Ectodermal cell (in vitro differentiated cells): ENCODE measurements at regions not wholly inside any gene's neighbourhood (a gene's known extent, or its start where the extent isn't known, plus 50 kb on each side); places are given as distances from the start of the nearest gene placed in this dataset.

ENCODE experiments used
- H3K27ac ChIP-seq: 2 replicates; pipeline ENCODE4 v1.7.0; 2013; ENCODE audit warnings: mild to moderate bottlenecking, low read depth, low read length; ENCODE audit not compliant: insufficient read depth, poor library complexity, severe bottlenecking
- H3K27me3 ChIP-seq: 2 replicates; pipeline ENCODE4 v1.7.0; 2013; ENCODE audit warnings: mild to moderate bottlenecking, low read length; ENCODE audit not compliant: insufficient read depth, control insufficient read depth, poor library complexity, severe bottlenecking
- H3K36me3 ChIP-seq: one replicate; pipeline ENCODE4 v1.7.0; 2013; ENCODE audit warnings: low read length; ENCODE audit not compliant: control insufficient read depth, insufficient read depth
- H3K4me1 ChIP-seq: one replicate; pipeline ENCODE4 v1.7.0; 2013; ENCODE audit warnings: low read length; ENCODE audit not compliant: control insufficient read depth, insufficient read depth
- H3K4me3 ChIP-seq: 2 replicates; pipeline ENCODE4 v1.7.0; 2013; ENCODE audit warnings: low read depth, low read length, control low read depth; ENCODE audit not compliant: insufficient read depth
- H3K9me3 ChIP-seq: 2 replicates; pipeline ENCODE4 v1.7.0; 2013; ENCODE audit warnings: mild to moderate bottlenecking, low read length, moderate library complexity; ENCODE audit not compliant: control insufficient read depth
- WGBS, 2 experiments: methylation state at CpG; one replicate each; pipeline ENCODE4 v1.1.7; 2013; ENCODE audit warnings: missing lambda C conversion rate in 2 of 2; 5-methylcytosine and 5-hydroxymethylcytosine counted together

DNA sequence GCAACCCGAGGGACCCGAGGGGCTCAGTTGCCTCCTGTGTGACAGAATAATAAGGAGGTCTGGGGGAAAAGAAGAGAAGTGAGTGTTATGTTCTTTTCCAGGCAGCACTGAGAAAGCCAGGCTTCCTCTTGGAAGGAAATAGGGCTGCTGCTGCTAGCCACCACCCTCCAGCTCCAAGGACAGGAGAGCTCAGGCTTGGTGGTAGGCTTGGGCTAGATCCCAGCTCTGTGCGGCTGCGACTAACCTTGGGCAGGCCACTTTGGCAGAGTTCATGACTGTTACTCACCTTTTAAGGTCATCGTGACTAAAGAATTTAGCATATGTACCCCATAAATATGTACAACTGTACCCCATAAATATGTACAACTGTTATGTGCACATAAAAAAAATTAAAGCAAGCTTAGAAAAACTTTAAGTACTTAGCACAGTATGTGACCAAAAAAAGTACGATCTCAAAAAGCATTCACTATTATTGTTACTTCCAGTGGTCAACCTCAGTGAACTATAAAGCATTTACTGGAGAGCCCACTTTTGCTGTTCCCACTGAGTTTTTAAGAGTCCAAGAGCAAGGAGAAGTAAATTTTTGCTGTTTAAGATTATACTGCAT, 124.7 kb upstream of the POU2AF2 start:
- no peaks in the 10 kb centered on the region for H3K9me3 ChIP-seq
- H3K36me3 ChIP-seq: no peaks in the 10 kb centered on the region
- no peak overlapping the region for H3K27ac ChIP-seq
- 91 to 92% methylated on average over 6 of the region's 6 CpGs for WGBS, 2 experiments
- no peak overlapping the region for H3K4me3 ChIP-seq
- no peaks in the 10 kb centered on the region for H3K4me1 ChIP-seq
- H3K27me3 ChIP-seq: no peaks in the 10 kb centered on the region

DNA sequence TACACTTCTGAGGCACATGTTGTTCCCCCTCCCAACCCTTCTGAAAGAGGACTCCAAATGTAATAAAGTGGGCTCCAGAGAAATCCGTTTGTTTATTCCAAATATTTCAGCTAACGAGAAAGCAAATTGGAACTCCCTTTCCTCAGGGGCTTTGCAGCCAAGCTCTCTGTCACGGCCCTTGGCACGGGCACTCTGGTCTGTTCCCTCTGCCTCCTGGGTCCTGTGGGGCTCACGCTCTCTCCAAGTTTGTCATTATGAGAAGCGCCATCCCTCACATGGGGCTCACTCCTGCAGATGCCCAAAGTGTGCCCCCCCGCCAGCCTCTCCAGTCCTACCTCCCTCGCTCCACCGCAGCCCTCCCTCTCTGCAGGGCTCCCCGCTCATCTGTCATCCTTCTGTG, 125.4 kb upstream of the POU2AF2 start:
- no peaks in the 10 kb centered on the region for H3K4me1 ChIP-seq
- no peaks in the 10 kb centered on the region for H3K36me3 ChIP-seq
- no peaks in the 10 kb centered on the region for H3K27me3 ChIP-seq
- no peak overlapping the region for H3K27ac ChIP-seq
- WGBS, 2 experiments: 86 to 87% methylated on average over 10 of the region's 10 CpGs
- H3K9me3 ChIP-seq: no peaks in the 10 kb centered on the region
- no peak overlapping the region for H3K4me3 ChIP-seq

DNA sequence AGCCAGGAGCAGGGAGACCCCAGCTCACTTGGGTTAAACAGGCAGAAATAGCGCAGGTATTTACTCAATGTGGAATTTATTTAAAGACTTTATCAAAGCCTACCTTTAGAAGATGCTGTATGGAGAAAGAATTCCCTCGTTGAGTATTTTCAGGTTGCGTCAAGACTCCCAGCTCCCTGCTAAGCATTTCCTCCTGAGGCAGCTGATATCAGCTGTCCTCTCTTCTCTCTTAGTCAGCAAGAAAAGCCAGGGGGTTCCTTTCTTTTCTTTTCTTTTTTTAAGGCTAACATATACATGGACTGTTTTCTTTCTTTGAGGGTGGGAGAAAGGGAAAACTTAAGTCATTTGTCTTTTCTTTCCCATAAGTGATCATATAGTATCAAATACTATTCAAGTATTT, 125.8 kb upstream of the POU2AF2 start:
- H3K27me3 ChIP-seq: no peaks in the 10 kb centered on the region
- no peaks in the 10 kb centered on the region for H3K9me3 ChIP-seq
- H3K4me1 ChIP-seq: no peaks in the 10 kb centered on the region
- 89 to 91% methylated on average over 3 of the region's 3 CpGs for WGBS, 2 experiments
- H3K4me3 ChIP-seq: no peak overlapping the region
- no peaks in the 10 kb centered on the region for H3K36me3 ChIP-seq
- H3K27ac ChIP-seq: no peak overlapping the region

DNA sequence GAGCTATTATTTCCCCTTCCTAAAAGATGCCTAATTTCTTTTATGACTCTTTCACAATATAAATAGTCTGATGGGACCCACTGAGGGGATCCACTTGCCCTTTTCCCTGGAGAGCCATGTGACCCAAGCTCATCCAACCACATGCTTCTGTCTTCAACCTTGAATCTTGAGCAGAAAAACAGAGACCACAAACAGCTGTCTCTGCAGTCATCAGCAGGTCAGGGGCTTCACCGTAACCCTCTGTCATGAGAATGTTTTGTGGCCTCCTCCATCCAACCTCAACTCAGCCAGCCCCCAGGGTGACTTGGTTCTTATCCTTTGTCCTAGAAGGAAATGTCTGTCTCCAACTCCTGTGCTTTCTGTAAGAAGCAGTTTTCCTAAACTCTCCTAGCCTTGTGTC, 129.6 kb upstream of the POU2AF2 start:
- Histone ChIP-seq H3K9me3 (no peaks in the 10 kb centered on the region), H3K27me3 (no peaks in the 10 kb centered on the region), H3K4me1 (no peaks in the 10 kb centered on the region), H3K4me3 (no peak overlapping the region), H3K27ac (no peak overlapping the region), H3K36me3 (no peaks in the 10 kb centered on the region)
- 40 to 49% methylated on average over 1 of the region's 1 CpG for WGBS, 2 experiments

DNA sequence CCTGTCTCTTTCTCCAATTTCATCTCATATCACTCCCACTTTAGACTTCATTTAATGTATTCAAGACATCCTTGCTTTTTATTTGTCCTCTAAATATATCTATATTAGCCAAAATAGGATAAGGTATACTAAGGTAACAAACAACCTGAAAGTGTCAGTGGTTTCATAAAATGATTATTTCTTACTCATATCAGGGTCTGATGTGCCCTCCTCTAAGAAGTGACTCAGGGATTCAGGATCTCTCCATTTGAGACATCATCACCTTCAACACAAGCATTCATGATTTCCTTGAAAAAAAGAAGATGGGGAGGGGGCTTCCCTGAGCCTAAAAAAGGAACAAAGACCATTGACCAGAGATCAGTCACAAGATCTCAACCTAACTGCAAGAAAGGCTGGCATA, 131.4 kb upstream of the POU2AF2 start:
- no peaks in the 10 kb centered on the region for H3K9me3 ChIP-seq
- no peak overlapping the region for H3K4me3 ChIP-seq
- H3K4me1 ChIP-seq: no peaks in the 10 kb centered on the region
- H3K27ac ChIP-seq: no peak overlapping the region
- H3K27me3 ChIP-seq: no peaks in the 10 kb centered on the region
- no peaks in the 10 kb centered on the region for H3K36me3 ChIP-seq

DNA sequence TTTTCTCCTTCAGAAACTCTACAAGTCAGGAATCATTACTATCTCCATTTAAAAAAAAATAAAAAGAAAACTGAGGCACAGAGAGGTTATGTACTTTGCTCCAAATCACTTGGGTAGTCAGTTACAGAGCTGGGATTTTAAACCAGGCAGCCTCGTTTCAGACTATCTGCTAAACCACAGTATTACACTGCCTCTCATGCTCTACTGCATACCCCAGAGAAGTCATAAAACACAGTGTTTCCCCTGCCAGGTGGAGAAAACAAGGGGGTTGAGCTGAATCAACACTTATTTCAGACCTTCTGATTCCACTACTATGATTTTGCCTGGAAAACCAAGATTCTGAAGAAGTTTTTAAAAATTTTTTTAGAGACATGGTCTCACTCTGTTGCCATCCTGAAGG, 132.9 kb upstream of the POU2AF2 start:
- H3K9me3 ChIP-seq: no peaks in the 10 kb centered on the region
- WGBS, 2 experiments: 69 to 79% methylated on average over 1 of the region's 1 CpG
- H3K27me3 ChIP-seq: no peaks in the 10 kb centered on the region
- no peaks in the 10 kb centered on the region for H3K4me1 ChIP-seq
- H3K27ac ChIP-seq: no peak overlapping the region
- H3K36me3 ChIP-seq: no peaks in the 10 kb centered on the region
- no peak overlapping the region for H3K4me3 ChIP-seq

DNA sequence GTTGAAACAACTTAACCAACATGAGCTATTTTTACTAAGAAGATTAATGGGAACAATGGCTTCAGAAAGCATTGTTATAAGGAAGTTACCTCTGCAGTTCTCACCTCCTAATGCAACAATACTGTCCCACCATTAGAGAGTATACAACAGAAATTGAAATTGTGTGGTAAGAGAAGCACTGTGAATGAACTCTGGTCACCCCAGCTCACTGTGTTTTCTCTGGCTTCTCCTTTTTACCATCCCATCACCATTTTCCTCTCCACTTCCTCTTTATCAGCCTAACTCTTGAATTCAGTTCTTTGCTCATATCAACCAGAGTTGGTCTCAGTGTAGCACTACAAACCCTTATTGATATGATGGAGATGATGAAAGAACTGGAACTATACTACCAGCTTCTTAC, 138.0 kb upstream of the POU2AF2 start:
- Histone ChIP-seq H3K9me3 (no peaks in the 10 kb centered on the region), H3K27me3 (no peaks in the 10 kb centered on the region), H3K27ac (no peak overlapping the region), H3K36me3 (no peaks in the 10 kb centered on the region), H3K4me1 (no peaks in the 10 kb centered on the region), H3K4me3 (no peak overlapping the region)

DNA sequence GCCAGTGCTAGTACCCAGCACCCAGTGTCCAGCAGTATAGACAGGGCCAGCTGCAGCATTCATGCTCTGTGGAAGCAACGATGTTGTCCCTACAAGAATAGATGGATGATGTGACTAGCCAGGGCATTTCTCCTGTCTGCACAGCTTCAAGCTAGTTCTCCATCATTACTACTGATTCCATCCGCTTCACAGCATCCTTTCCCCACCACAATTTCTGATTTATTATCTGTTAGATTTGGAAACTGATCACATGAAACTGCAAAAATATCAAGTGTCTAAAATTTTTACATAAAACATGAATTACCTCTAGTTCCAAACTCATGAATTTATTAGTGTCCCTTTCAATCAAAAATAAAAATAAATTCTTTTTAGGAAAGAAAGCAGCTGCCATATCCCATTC, 138.9 kb upstream of the POU2AF2 start:
- no peak overlapping the region for H3K4me3 ChIP-seq
- 83 to 97% methylated on average over 2 of the region's 2 CpGs for WGBS, 2 experiments

DNA sequence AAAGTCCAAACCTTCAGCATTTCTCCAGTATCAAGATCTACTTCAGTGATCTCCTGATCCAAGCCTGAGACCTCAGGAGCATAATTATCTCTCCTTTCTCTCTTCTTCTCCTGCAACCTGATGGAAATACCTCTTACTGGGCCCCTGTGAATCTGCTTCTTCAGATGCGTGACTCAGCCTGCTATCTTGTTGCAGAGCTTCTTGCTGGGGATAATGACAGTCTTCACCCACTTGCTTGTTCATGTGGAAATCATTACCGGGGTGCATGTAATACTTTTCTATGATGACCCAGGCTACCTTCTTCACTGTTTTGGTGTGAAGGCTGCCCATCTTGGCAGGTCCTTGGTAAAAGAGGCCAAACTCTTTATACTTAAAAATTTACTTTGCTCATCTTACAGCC, 140.0 kb upstream of the POU2AF2 start:
- Histone ChIP-seq H3K36me3 (no peaks in the 10 kb centered on the region), H3K4me3 (no peak overlapping the region), H3K27me3 (no peaks in the 10 kb centered on the region), H3K4me1 (no peaks in the 10 kb centered on the region), H3K9me3 (no peaks in the 10 kb centered on the region), H3K27ac (no peak overlapping the region)
- WGBS, 2 experiments: 90 to 95% methylated on average over 2 of the region's 2 CpGs

More for the DNA sequence above, 138.9 kb upstream of the POU2AF2 start:
- Histone ChIP-seq H3K9me3 (no peaks in the 10 kb centered on the region), H3K4me1 (no peaks in the 10 kb centered on the region), H3K36me3 (no peaks in the 10 kb centered on the region), H3K27me3 (no peaks in the 10 kb centered on the region), H3K27ac (no peak overlapping the region)

DNA sequence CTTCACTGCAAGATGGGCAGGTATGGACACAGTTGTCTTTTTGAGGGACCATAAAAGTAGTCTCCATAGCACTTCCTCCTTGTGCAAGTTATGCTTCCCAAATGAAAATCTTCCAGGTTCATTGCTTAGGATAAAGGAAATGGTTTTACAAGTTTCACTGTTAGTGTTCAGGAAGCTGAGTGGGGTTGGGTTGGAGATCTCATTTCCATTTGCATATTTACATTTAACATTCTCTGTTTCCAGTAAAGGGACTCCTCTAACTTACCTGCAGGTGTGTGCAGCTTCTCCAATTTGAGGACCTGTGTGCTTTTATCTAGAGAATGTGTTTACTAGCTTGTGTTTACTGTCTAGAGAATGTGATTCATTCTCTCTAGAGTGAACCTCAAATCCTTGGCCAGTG, 141.3 kb upstream of the POU2AF2 start:
- no peaks in the 10 kb centered on the region for H3K27me3 ChIP-seq
- H3K4me3 ChIP-seq: no peak overlapping the region
- no peaks in the 10 kb centered on the region for H3K9me3 ChIP-seq
- H3K4me1 ChIP-seq: no peaks in the 10 kb centered on the region
- H3K36me3 ChIP-seq: no peaks in the 10 kb centered on the region
- no peak overlapping the region for H3K27ac ChIP-seq

DNA sequence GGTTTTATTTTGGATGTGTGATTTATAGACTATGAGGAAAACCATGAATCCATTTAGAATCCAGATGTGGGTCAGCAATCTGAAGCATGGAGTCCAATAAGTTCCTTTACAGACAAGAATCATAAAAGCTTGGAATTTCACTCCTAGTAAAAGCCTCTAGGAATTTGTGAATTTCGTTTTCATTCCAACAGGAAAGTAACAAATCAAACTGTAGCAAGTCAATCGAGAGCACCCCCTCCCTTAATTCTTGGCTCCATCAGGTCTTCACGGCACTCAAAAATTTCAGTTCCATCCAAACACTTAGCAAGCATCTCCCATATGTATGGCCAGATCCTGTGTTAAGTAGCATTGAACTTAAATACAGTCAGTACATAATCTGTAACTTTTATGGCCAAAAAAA, 143.6 kb upstream of the POU2AF2 start:
- Histone ChIP-seq H3K27me3 (no peaks in the 10 kb centered on the region), H3K4me3 (no peak overlapping the region), H3K36me3 (no peaks in the 10 kb centered on the region), H3K4me1 (no peaks in the 10 kb centered on the region), H3K9me3 (no peaks in the 10 kb centered on the region), H3K27ac (no peak overlapping the region)
- WGBS, 2 experiments: 92 to 95% methylated on average over 3 of the region's 3 CpGs
